HEK293 (cell line): ENCODE measurements at regions not wholly inside any gene's neighbourhood (a gene's known extent, or its start where the extent isn't known, plus 50 kb on each side); places are given as distances from the start of the nearest gene placed in this dataset.

Experiments
- CTCF ChIA-PET: fragments of 350-600 bp; formaldehyde crosslinking; extraction: SDS; loops from one replicate; lab custom pipeline; 2021; ENCODE audit warnings: antibody characterized with exemption; lab: Yijun Ruan, JAX
- POLR2A ChIA-PET: fragments of 300-600 bp; formaldehyde crosslinking; extraction: SDS; loops from one replicate; lab custom pipeline; 2020; ENCODE audit warnings: antibody characterized with exemption, inconsistent platforms; lab: Yijun Ruan, JAX
- H3K27ac ChIP-seq: fragments of 200-500 bp; sonication (Bioruptor generic); 2 replicates; pipeline ENCODE4 v1.5.1; 2014; ENCODE audit warnings: low read depth, low read length, control low read depth, inconsistent platforms; ENCODE audit errors: extremely low read depth
- H3K36me3 ChIP-seq, 2 experiments: fragments of 200-500 bp in 1 of 2; sonication (Bioruptor generic) in 1 of 2; 1 replicate in 1 of 2; 2 replicates in 1 of 2; pipeline ENCODE4 v1.5.1; 2014 to 2017; ENCODE audit warnings: inconsistent platforms in 2 of 2, low read length in 2 of 2; ENCODE audit not compliant: control insufficient read depth in 2 of 2, insufficient read depth in 1 of 2
- H3K4me1 ChIP-seq: fragments of 200-500 bp; sonication (Bioruptor generic); 2 replicates; pipeline ENCODE4 v1.5.1; 2014; ENCODE audit warnings: mild to moderate bottlenecking, low read length, inconsistent platforms; ENCODE audit not compliant: control insufficient read depth, insufficient read depth
- H3K4me3 ChIP-seq: 2 replicates; pipeline ENCODE4 v1.5.1; 2011; ENCODE audit warnings: low read depth, mild to moderate bottlenecking, control low read depth, low read length, moderate library complexity
- H3K9me3 ChIP-seq: fragments of 200-500 bp; sonication (Bioruptor generic); 2 replicates; pipeline ENCODE4 v1.5.1; 2014; ENCODE audit warnings: low read depth, low read length, inconsistent platforms; ENCODE audit not compliant: control insufficient read depth, insufficient read depth
- AEBP2 ChIP-seq: fragments of 450-650 bp; formaldehyde crosslinking; IDR thresholded peaks from 2 replicates; pipeline ENCODE4 v1.5.1; 2016; ENCODE audit warnings: missing biosample characterization, missing genetic modification characterization, borderline replicate concordance
- BCL11A ChIP-seq: fragments of 450-650 bp; formaldehyde crosslinking; IDR thresholded peaks from 2 replicates; pipeline ENCODE4 v1.5.1; 2016; ENCODE audit warnings: low read depth, missing biosample characterization, missing genetic modification characterization
- ELK4 ChIP-seq: IDR thresholded peaks from 2 replicates; pipeline ENCODE4 v1.6.1; 2011; ENCODE audit warnings: mild to moderate bottlenecking, low read depth, low read length, borderline replicate concordance
- GLIS2 ChIP-seq: fragments of 450-650 bp; formaldehyde crosslinking; IDR thresholded peaks from 2 replicates; pipeline ENCODE4 v1.5.1; 2016; ENCODE audit warnings: missing biosample characterization, missing genetic modification characterization
- KLF7 ChIP-seq: fragments of 450-650 bp; formaldehyde crosslinking; IDR thresholded peaks from 2 replicates; pipeline ENCODE4 v1.5.1; 2016; ENCODE audit warnings: missing biosample characterization, missing genetic modification characterization, borderline replicate concordance
- KLF9 ChIP-seq: fragments of 450-650 bp; formaldehyde crosslinking; IDR thresholded peaks from 2 replicates; pipeline ENCODE4 v1.5.1; 2016; ENCODE audit warnings: missing biosample characterization, missing genetic modification characterization, low read depth
- MEIS1 ChIP-seq: sonication (generic); formaldehyde crosslinking; IDR thresholded peaks from 2 replicates; pipeline ENCODE4 v1.8.1; 2022; ENCODE audit warnings: missing genetic modification reagents, mild to moderate bottlenecking, borderline replicate concordance
- MYNN ChIP-seq: fragments of 450-650 bp; formaldehyde crosslinking; IDR thresholded peaks from 2 replicates; pipeline ENCODE4 v1.5.1; 2016; ENCODE audit warnings: missing biosample characterization, missing genetic modification characterization, borderline replicate concordance
- OSR2 ChIP-seq: fragments of 450-650 bp; formaldehyde crosslinking; IDR thresholded peaks from 2 replicates; pipeline ENCODE4 v1.5.1; 2016; ENCODE audit warnings: missing biosample characterization, missing genetic modification characterization
- PRDM1 ChIP-seq: fragments of 450-650 bp; formaldehyde crosslinking; IDR thresholded peaks from 2 replicates; pipeline ENCODE4; 2016; ENCODE audit warnings: missing biosample characterization, missing genetic modification characterization
- REPIN1 ChIP-seq: fragments of 450-650 bp; formaldehyde crosslinking; IDR thresholded peaks from 2 replicates; pipeline ENCODE4 v1.5.1; 2017; ENCODE audit warnings: missing biosample characterization, missing genetic modification characterization, low read depth
- SP3 ChIP-seq: fragments of 450-650 bp; formaldehyde crosslinking; IDR thresholded peaks from 2 replicates; pipeline ENCODE4 v1.5.1; 2016; ENCODE audit warnings: missing biosample characterization, missing genetic modification characterization
- ZBTB17 ChIP-seq: fragments of 450-650 bp; formaldehyde crosslinking; IDR thresholded peaks from 2 replicates; pipeline ENCODE4 v1.5.1; 2016; ENCODE audit warnings: missing biosample characterization, missing genetic modification characterization
- ZBTB20 ChIP-seq: fragments of 450-650 bp; formaldehyde crosslinking; IDR thresholded peaks from 2 replicates; pipeline ENCODE4 v1.5.1; 2016; ENCODE audit warnings: missing biosample characterization, missing genetic modification characterization
- ZBTB7A ChIP-seq: fragments of 450-650 bp; formaldehyde crosslinking; IDR thresholded peaks from 2 replicates; pipeline ENCODE4 v1.5.1; 2016; ENCODE audit warnings: low read depth, missing biosample characterization, missing genetic modification characterization
- ZFP41 ChIP-seq: fragments of 450-650 bp; formaldehyde crosslinking; IDR thresholded peaks from 2 replicates; pipeline ENCODE4 v1.5.1; 2016; ENCODE audit warnings: missing biosample characterization, missing genetic modification characterization, borderline replicate concordance
- ZNF132 ChIP-seq: fragments of 450-650 bp; formaldehyde crosslinking; IDR thresholded peaks from 2 replicates; pipeline ENCODE4 v1.5.1; 2017; ENCODE audit warnings: missing biosample characterization, missing genetic modification characterization, borderline replicate concordance
- ZNF157 ChIP-seq: fragments of 450-650 bp; formaldehyde crosslinking; IDR thresholded peaks from 2 replicates; pipeline ENCODE4 v1.5.1; 2016; ENCODE audit warnings: missing biosample characterization, missing genetic modification characterization
- ZNF19 ChIP-seq: fragments of 450-650 bp; formaldehyde crosslinking; IDR thresholded peaks from 2 replicates; pipeline ENCODE4; 2016; ENCODE audit warnings: missing biosample characterization, missing genetic modification characterization, low read depth
- ZNF211 ChIP-seq: fragments of 450-650 bp; formaldehyde crosslinking; IDR thresholded peaks from 2 replicates; pipeline ENCODE4 v1.5.1; 2016; ENCODE audit warnings: low read depth, missing biosample characterization, missing genetic modification characterization
- ZNF248 ChIP-seq: fragments of 450-650 bp; formaldehyde crosslinking; IDR thresholded peaks from 2 replicates; pipeline ENCODE4 v1.5.1; 2017; ENCODE audit warnings: missing biosample characterization, missing genetic modification characterization
- ZNF311 ChIP-seq: fragments of 450-650 bp; formaldehyde crosslinking; IDR thresholded peaks from 2 replicates; pipeline ENCODE4 v1.5.1; 2017; ENCODE audit warnings: missing biosample characterization, missing genetic modification characterization, borderline replicate concordance
- ZNF335 ChIP-seq: fragments of 450-650 bp; formaldehyde crosslinking; conservative IDR thresholded peaks from 2 replicates; pipeline ENCODE4 v1.5.1; 2016; ENCODE audit warnings: missing biosample characterization, missing genetic modification characterization
- ZNF544 ChIP-seq: fragments of 450-650 bp; formaldehyde crosslinking; IDR thresholded peaks from 2 replicates; pipeline ENCODE4 v1.5.0; 2017; ENCODE audit warnings: missing biosample characterization, missing genetic modification characterization
- ZNF596 ChIP-seq: fragments of 450-650 bp; IDR thresholded peaks from 2 replicates; pipeline ENCODE4 v1.5.0; 2018; ENCODE audit warnings: missing biosample characterization, mild to moderate bottlenecking, missing genetic modification characterization, moderate library complexity
- ZNF704 ChIP-seq: fragments of 450-650 bp; formaldehyde crosslinking; IDR thresholded peaks from 2 replicates; pipeline ENCODE4 v1.5.1; 2016; ENCODE audit warnings: missing biosample characterization, missing genetic modification characterization
- ZNF785 ChIP-seq: fragments of 450-650 bp; formaldehyde crosslinking; IDR thresholded peaks from 2 replicates; pipeline ENCODE4 v1.5.1; 2016; ENCODE audit warnings: missing biosample characterization, missing genetic modification characterization
- ZNF843 ChIP-seq: fragments of 450-650 bp; formaldehyde crosslinking; IDR thresholded peaks from 2 replicates; pipeline ENCODE4 v1.5.1; 2016; ENCODE audit warnings: missing biosample characterization, missing genetic modification characterization
- TF ChIP-seq, protein P1 (sequence below): fragments of 450-650 bp; formaldehyde crosslinking; optimal IDR thresholded peaks from 2 replicates; pipeline ENCODE3; 2016; ENCODE audit warnings: missing biosample characterization, mild to moderate bottlenecking, missing genetic modification characterization
- TF ChIP-seq, protein P2 (sequence below): fragments of 450-650 bp; formaldehyde crosslinking; IDR thresholded peaks from 2 replicates; pipeline ENCODE4 v1.5.1; 2016; ENCODE audit warnings: missing biosample characterization, missing genetic modification characterization

DNA sequence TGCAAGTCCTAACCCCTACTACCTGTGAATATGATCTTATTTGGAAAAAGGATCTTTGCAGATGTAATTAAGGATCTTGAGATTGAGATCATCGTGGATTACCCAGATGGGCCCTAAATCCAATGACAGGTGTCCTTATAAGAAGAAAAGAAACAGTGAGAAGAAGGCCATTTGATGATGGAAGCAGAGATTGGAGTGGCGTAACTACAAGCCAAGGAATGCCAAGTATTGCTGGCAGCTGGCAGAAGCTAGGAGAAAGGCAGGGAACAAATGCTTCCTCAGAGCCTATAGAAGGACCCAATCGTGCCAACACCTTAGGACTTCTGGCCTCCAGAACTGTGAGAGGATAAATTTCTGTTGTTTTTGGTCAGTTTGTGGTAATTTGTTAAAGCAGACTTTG lies 70.1 kb upstream of the PALM2AKAP2 start:
- Histone ChIP-seq H3K27ac (no peak overlapping the region), H3K36me3 (no peaks in the 10 kb centered on the region), H3K4me1 (no peaks in the 10 kb centered on the region), H3K9me3 (no peaks in the 10 kb centered on the region), H3K4me3 (no peak overlapping the region)
- CTCF ChIA-PET = no interaction called here
- TF ChIP-seq ZNF596 (tag by site-specific recombination) (no peak), ZNF311 (no peak), ZNF544 (tag by site-specific recombination) (no peak), ZFP41 (tag by site-specific recombination) (no peak), ZBTB7A (tag by site-specific recombination) (no peak), ZNF843 (tag by site-specific recombination) (no peak), MYNN (no peak), ZNF19 (no peak), KLF9 (tag by site-specific recombination) (no peak), ZNF132 (tag by site-specific recombination) (no peak), ZNF785 (tag by site-specific recombination) (no peak), ZNF157 (tag by site-specific recombination) (no peak), ZNF335 (no peak), ZNF704 (tag by site-specific recombination) (no peak), ZBTB20 (no peak), AEBP2 (tag by site-specific recombination) (no peak), ELK4 (no peak)
- TF ChIP-seq, protein P1, sequence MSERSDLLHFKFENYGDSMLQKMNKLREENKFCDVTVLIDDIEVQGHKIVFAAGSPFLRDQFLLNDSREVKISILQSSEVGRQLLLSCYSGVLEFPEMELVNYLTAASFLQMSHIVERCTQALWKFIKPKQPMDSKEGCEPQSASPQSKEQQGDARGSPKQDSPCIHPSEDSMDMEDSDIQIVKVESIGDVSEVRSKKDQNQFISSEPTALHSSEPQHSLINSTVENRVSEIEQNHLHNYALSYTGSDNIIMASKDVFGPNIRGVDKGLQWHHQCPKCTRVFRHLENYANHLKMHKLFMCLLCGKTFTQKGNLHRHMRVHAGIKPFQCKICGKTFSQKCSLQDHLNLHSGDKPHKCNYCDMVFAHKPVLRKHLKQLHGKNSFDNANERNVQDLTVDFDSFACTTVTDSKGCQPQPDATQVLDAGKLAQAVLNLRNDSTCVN = no peak
- POLR2A ChIA-PET = no interaction called here

DNA sequence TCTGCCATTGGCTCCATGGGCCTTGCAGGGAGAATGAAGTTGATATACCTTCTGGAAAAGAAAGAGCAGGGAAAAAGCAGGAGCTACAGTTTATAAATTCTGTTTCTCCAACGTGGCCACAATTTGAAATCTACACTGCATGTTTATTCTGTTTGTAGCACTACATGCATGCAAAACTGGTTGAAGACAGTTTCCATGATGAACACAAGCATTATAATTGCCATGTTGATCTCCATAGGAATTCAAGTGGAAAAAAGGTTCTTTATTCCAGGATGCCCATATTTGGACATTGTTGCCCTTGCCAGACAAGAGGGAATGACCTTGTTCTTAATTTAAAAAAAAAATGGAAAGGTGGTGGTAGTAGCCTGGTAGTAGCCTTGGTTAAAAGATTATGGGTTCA lies 69.2 kb upstream of the PALM2AKAP2 start:
- H3K36me3 ChIP-seq = no peaks in the 10 kb centered on the region
- ChIA-PET CTCF (interaction anchor here (1.7 to 1.8 kb wide), 2 partner anchors 10 to 69 kb away, joined by 4 to 7 read pairs; partner anchors contain the start of gene PALM2AKAP2), POLR2A (no interaction called here)
- H3K4me3 ChIP-seq = no peak overlapping the region
- no peak for TF ChIP-seq ZNF311
- no peak for TF ChIP-seq OSR2
- TF ChIP-seq SP3 = no peak
- no peak for TF ChIP-seq MEIS1 (CRISPR knock-in tag)
- TF ChIP-seq KLF7 = no peak
- TF ChIP-seq BCL11A (tag by site-specific recombination) = no peak
- no peak for TF ChIP-seq ZBTB17
- TF ChIP-seq ZNF211 (tag by site-specific recombination) = no peak
- TF ChIP-seq, protein P2, sequence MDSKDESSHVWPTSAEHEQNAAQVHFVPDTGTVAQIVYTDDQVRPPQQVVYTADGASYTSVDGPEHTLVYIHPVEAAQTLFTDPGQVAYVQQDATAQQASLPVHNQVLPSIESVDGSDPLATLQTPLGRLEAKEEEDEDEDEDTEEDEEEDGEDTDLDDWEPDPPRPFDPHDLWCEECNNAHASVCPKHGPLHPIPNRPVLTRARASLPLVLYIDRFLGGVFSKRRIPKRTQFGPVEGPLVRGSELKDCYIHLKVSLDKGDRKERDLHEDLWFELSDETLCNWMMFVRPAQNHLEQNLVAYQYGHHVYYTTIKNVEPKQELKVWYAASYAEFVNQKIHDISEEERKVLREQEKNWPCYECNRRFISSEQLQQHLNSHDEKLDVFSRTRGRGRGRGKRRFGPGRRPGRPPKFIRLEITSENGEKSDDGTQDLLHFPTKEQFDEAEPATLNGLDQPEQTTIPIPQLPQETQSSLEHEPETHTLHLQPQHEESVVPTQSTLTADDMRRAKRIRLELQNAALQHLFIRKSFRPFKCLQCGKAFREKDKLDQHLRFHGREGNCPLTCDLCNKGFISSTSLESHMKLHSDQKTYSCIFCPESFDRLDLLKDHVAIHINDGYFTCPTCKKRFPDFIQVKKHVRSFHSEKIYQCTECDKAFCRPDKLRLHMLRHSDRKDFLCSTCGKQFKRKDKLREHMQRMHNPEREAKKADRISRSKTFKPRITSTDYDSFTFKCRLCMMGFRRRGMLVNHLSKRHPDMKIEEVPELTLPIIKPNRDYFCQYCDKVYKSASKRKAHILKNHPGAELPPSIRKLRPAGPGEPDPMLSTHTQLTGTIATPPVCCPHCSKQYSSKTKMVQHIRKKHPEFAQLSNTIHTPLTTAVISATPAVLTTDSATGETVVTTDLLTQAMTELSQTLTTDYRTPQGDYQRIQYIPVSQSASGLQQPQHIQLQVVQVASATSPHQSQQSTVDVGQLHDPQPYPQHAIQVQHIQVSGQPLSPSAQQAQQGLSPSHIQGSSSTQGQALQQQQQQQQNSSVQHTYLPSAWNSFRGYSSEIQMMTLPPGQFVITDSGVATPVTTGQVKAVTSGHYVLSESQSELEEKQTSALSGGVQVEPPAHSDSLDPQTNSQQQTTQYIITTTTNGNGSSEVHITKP (tag by site-specific recombination) = no peak
- no peak for TF ChIP-seq REPIN1 (tag by site-specific recombination)
- TF ChIP-seq ZNF157 (tag by site-specific recombination) = no peak
- no peak for TF ChIP-seq PRDM1 (tag by site-specific recombination)
- TF ChIP-seq GLIS2 (tag by site-specific recombination) = no peak
- TF ChIP-seq ZNF248 = no peak
- H3K27ac ChIP-seq = no peak overlapping the region
- H3K4me1 ChIP-seq = no peaks in the 10 kb centered on the region
- no peaks in the 10 kb centered on the region for H3K9me3 ChIP-seq
